Peyer's patch (tissue), 4 donors: ENCODE measurements at regions not wholly inside any gene's neighbourhood (a gene's known extent, or its start where the extent isn't known, plus 50 kb on each side); places are given as distances from the start of the nearest gene placed in this dataset.

Source experiments
- DNase-seq, 3 donors: peaks; one replicate each; pipeline ENCODE4 v3.0.0-alpha.2; 2017 to 2019
- H3K27ac ChIP-seq, 4 donors: fragments of 200-600 bp; sonication (generic); one replicate each; pipeline ENCODE4 v1.5.1; 2016 to 2019
- H3K27me3 ChIP-seq, 2 donors: fragments of 200-600 bp; sonication (generic); one replicate each; pipeline ENCODE4 v1.5.1; 2019
- H3K36me3 ChIP-seq, 3 donors: fragments of 200-600 bp; sonication (generic); one replicate each; pipeline ENCODE4 v1.5.1; 2016 to 2019
- H3K4me1 ChIP-seq, 4 donors: fragments of 200-600 bp; sonication (generic); one replicate each; pipeline ENCODE4 v1.5.1; 2016 to 2019
- H3K4me3 ChIP-seq, 4 donors: fragments of 200-600 bp; sonication (generic); 1 replicate in 3 of 4; 2 replicates in 1 of 4; pipeline ENCODE4 v1.5.1; 2016 to 2019; ENCODE audit warnings: mild to moderate bottlenecking in 1 of 4
- H3K9me3 ChIP-seq, 4 donors: fragments of 200-600 bp; sonication (generic); one replicate each; pipeline ENCODE4 v1.5.1; 2016 to 2019; ENCODE audit warnings: mild to moderate bottlenecking in 1 of 4
- POLR2A ChIP-seq, 2 donors: fragments of 450-650 bp; IDR thresholded peaks; one replicate each; pipeline ENCODE4 v1.5.1; 2017; ENCODE audit warnings: antibody characterized with exemption in 2 of 2, mild to moderate bottlenecking in 2 of 2, moderate library complexity in 2 of 2
- TF ChIP-seq, protein P1 (sequence below), 6 experiments: fragments of 450-650 bp in 4 of 6; fragments of 200-600 bp in 2 of 6; sonication (generic) in 1 of 6; IDR thresholded peaks; one replicate each; pipeline ENCODE4 v1.5.1; 2017 to 2019; ENCODE audit warnings: antibody characterized with exemption in 6 of 6, mild to moderate bottlenecking in 3 of 6, moderate library complexity in 1 of 6

DNA sequence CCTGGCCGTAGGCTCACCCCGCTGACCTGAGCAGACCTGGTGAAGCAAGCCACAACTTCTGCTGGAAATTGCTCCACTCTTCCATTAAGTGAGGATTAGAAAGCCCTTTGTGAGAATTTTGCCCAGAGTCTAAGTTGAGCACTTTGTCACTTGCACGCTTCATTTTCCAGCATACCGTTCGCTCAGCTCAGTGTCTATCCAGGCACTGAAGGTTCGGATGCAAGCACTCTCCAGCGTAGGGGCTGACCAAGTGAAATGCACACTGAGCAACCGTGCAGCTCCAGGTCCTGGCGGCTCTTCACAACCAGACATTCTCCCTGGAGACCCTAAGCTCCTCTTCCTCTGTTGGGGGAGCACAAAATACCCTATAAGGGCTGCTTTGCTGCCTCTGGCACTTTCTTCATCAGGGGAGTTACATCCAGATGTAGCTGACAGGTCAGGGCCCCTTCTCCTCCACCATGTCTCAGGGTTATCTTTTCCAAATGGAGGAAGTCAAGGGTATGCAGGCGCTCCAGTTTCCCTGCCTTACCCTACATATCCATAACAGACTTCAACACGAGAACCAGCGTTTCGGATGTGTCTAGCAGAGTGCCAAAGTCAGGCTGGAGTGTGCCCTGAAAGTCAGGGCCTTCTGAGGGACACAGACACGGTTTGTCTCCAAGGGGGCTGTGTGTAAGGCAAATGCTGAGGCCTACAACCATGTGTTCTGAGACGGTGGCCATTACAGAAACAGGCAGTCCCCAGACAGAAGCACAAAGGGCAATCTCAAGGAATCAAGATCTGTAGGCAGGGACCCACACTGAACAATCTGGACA lies 146.7 kb upstream of the AFDN start:
- Histone ChIP-seq H3K27ac (no peak overlapping the region), H3K9me3 (no peaks in the 10 kb centered on the region), H3K27me3 (no peaks in the 10 kb centered on the region), H3K36me3 (no peaks in the 10 kb centered on the region), H3K4me3 (no peak overlapping the region), H3K4me1 (peaks cover 0 to 50% (median 8%) of the 10 kb centered on the region in 4 donors)
- TF ChIP-seq, protein P1, sequence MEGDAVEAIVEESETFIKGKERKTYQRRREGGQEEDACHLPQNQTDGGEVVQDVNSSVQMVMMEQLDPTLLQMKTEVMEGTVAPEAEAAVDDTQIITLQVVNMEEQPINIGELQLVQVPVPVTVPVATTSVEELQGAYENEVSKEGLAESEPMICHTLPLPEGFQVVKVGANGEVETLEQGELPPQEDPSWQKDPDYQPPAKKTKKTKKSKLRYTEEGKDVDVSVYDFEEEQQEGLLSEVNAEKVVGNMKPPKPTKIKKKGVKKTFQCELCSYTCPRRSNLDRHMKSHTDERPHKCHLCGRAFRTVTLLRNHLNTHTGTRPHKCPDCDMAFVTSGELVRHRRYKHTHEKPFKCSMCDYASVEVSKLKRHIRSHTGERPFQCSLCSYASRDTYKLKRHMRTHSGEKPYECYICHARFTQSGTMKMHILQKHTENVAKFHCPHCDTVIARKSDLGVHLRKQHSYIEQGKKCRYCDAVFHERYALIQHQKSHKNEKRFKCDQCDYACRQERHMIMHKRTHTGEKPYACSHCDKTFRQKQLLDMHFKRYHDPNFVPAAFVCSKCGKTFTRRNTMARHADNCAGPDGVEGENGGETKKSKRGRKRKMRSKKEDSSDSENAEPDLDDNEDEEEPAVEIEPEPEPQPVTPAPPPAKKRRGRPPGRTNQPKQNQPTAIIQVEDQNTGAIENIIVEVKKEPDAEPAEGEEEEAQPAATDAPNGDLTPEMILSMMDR (IDR thresholded peaks at IDR 0.05), result no peak
- no peak for TF ChIP-seq POLR2A (IDR thresholded peaks at IDR 0.05)
- no peak for DNase-seq

DNA sequence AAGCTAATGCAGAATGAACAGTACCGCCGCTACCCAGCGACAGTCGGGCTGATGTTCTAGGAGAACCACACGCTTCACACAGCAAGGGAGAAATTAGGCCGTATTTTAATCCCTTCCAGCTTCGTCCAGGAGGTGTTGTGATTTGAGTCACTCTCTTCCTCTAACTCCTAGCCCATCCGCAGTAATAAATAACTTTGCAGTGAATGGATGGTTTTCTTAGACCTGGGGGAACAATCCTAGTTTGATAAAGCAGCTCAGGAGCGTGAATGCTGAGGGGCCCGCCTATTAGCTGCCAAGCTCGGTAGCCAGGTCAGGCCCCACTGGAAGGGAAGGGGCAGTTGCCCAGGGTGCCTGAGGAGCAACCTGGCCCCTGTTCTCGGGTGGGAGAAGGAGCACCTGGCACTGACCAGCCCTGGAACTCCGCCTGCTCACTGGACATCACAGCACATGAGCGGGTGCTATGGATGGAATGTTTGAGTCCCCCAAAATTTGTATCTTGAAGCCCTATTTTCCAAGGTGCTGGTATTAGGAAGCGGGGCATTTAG lies 146.0 kb upstream of the AFDN start:
- Histone ChIP-seq H3K4me3 (no peak overlapping the region), H3K27me3 (no peaks in the 10 kb centered on the region), H3K4me1 (peaks cover 0 to 50% (median 8%) of the 10 kb centered on the region in 4 donors), H3K27ac (no peak overlapping the region), H3K36me3 (no peaks in the 10 kb centered on the region), H3K9me3 (no peaks in the 10 kb centered on the region)
- peak in 1 of 3 donors; percentile 30 for DNase-seq
- TF ChIP-seq, protein P1 (IDR thresholded peaks at IDR 0.05), result no peak
- no peak for TF ChIP-seq POLR2A (IDR thresholded peaks at IDR 0.05)

GRCh38 chr6:167682125-167682524 lies 144.6 kb upstream of the AFDN start:
- Histone ChIP-seq H3K27ac (peak overlapping the region in 2 of 4 donors; percentile 32 to 69), H3K9me3 (no peaks in the 10 kb centered on the region), H3K27me3 (no peaks in the 10 kb centered on the region), H3K4me3 (no peak overlapping the region), H3K36me3 (no peaks in the 10 kb centered on the region), H3K4me1 (peaks cover 0 to 41% (median 6%) of the 10 kb centered on the region in 4 donors)
- TF ChIP-seq, protein P1 (IDR thresholded peaks at IDR 0.05), result no peak
- TF ChIP-seq POLR2A (IDR thresholded peaks at IDR 0.05), result no peak
- DNase-seq, result peak in 1 of 3 donors; percentile 27

DNA sequence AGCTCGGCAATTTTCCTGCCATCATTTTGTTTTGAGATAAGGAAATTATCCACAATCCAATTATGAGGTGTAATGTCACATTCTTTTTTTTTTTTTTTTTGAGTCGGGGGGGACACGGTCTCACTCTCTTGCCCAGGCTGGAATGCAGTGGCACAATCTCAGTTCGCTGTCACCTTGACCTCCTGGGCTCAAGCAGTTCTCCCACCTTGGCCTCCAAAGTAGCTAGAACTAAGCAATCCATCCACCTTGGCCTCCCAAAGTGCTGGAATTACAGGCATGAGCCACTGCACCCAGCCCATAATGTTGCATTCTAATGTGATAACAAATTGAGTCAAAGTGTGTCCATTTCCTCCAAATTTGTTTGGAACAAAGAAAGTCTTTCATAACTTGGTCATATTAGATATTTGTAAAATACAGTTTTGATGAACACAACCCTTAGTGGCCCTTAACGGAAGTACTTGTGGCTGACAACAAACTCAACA lies 144.1 kb upstream of the AFDN start:
- no peaks in the 10 kb centered on the region for H3K9me3 ChIP-seq
- no peak for DNase-seq
- peak overlapping the region in 2 of 4 donors; percentile 32 to 69 for H3K27ac ChIP-seq
- TF ChIP-seq, protein P1 (IDR thresholded peaks at IDR 0.05), result no peak
- no peak for TF ChIP-seq POLR2A (IDR thresholded peaks at IDR 0.05)
- H3K36me3 ChIP-seq, result no peaks in the 10 kb centered on the region
- no peak overlapping the region for H3K4me3 ChIP-seq
- no peaks in the 10 kb centered on the region for H3K27me3 ChIP-seq
- peaks cover 0 to 36% (median 5%) of the 10 kb centered on the region in 4 donors for H3K4me1 ChIP-seq

DNA sequence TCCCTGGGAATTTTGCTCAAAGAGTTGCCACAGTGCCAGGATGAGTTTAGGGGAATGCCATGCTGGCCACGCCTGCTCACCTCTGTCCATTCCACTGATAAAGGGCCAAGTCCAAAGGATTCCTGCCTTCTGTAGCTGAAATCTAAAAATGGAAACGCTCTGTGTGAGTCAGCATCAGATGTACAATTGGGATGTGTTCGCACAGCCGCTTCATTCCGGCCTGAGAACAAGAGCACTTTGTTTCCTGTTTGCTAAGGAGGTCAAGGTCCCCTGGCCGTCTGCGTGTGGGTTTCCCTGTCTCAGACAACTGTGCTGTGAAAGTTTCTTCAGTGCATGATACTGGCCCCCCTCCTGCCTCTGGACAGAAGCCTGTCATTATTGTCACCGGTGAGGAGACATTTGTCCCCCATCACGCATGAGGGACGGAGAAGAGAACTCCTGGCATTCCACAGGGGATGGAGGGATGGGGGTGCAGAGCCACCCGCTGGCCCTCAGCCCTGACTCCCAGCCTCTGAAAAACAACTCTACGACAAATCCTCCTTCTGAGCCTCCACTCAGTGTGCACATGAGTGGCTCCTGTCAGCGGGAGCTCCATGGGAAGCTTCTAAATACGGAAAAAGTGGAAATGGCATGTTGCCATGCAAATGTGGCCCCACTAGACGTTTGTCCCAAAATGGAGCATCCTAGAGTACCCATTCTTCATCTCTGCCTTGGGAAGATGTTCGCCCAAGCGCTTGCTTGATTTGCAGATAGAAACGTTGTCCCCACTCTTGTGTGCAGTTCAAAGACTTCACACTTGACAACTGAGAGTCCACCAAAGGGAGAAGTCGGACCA lies 143.5 kb upstream of the AFDN start:
- no peaks in the 10 kb centered on the region for H3K27me3 ChIP-seq
- peaks cover 0 to 30% (median 5%) of the 10 kb centered on the region in 4 donors for H3K4me1 ChIP-seq
- DNase-seq, result peak in 2 of 3 donors; percentile 74 to 85
- H3K27ac ChIP-seq, result peak overlapping the region in 2 of 4 donors; percentile 32 to 69
- no peaks in the 10 kb centered on the region for H3K36me3 ChIP-seq
- no peak overlapping the region for H3K4me3 ChIP-seq
- TF ChIP-seq, protein P1 (IDR thresholded peaks at IDR 0.05), result no peak
- no peak for TF ChIP-seq POLR2A (IDR thresholded peaks at IDR 0.05)
- H3K9me3 ChIP-seq, result no peaks in the 10 kb centered on the region
